T1000 (cell line): ENCODE measurements at regions not wholly inside any gene's neighbourhood (a gene's known extent, or its start where the extent isn't known, plus 50 kb on each side); places are given as distances from the start of the nearest gene placed in this dataset.

Source experiments
- DNase-seq: peaks from one replicate; lab custom pipeline; 2025; ENCODE audit warnings: mixed read lengths; lab: John Stamatoyannopoulos, UW

DNA sequence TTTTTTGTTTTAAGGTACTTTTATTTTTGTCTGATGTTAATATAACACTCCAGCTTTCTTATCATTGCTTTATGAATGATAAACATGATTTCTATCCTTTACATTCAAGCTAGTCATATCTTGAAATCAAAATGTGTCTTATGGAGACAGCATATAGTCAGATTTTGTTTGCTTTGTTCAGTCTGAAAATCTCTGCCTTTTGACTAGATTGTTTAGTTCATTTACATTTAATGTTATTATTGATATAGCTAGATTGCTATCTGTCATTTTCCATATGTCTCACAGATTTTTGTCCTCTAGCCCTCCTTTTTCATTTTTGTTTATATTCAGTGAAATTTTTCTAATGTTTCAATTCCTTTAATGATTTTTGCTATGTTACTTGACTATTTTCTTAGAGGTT lies 332.8 kb downstream of the SMOC2 start:
- no peak for DNase-seq

DNA sequence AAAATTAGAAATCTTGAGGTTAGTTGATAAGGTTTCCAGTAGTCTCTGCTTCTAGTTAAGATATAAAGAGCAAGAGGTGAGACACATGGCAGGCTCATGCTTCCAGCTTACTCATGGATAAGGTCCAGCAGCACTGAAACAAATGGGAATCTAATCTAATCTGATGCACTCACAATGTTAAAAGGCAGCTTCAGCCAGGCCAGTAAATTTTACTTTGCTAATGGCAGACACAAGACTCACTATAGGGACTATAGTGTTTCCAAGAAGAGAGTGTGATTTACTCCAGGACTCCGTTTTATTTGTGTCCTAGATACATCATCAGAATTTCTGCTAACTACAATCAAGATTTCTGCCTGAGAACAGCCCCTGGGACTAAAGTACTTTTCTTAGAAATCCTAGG lies 324.8 kb downstream of the SMOC2 start:
- DNase-seq = no peak

DNA sequence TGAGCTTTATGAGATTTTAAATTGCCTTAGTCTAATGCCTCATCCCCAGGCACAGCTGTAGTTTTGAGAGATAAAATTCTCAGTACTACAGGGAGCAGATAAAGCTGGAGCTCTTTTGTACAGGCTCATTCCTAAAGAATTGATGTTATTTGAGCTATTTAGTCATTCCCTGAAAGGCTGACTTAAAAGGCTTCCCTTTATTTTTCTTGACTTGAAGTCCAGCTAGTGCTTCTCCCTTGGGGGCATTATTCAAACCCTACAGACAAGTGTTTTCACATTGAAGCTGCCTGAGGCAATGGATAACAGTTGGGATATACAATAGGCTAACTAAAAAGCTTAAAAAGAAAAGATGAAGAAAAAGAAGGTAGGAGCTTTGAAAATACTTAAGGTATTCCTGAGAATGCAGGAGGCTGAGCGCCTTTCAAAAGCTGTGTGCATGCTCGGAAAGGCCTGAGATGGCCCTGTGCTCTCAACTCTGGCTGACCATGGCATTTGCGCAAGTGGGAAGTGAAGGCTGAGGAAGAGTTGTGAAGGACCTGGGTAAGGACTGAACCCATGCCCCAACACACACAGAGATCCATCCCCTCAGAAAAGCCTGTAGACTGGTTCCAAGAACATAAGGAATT lies 315.1 kb downstream of the SMOC2 start:
- no peak for DNase-seq

DNA sequence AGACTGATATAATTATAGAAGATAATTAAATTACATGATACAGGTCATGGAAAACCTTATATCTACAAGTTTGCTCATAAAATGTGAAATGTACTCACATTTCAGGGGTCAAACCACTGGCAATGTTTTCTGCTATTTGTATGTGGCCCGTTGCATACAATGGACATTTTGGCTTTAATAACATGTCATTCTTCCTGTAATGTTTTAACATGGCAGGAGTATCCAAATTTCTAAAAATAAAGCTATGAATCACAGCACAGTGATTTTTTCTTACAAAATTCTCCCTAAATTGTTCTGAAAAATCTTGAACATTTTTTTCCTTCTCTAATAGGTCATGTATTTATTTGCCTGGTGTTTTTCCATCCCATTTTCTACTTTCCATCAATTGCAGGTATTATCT lies 305.7 kb downstream of the SMOC2 start:
- no peak for DNase-seq

DNA sequence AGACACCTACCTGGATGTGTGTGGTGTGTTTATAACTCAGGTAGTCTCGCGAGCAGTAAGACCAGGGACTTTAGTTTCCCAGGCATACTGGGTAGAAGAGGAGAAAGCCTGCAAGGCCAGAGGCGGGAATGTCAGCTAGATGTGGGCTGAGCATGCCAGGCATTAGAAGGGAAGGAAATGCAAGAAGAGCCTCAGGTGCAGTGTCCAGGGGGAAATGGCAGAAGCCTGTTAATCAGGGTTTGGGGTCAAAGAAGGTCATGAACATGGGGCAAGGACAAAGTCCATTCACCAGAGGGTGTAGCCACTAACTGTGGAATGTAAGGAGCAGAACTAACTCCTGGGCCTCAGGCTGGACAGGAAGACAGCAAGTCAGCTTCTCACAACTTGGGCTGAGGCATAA lies 305.0 kb downstream of the SMOC2 start:
- no peak for DNase-seq

DNA sequence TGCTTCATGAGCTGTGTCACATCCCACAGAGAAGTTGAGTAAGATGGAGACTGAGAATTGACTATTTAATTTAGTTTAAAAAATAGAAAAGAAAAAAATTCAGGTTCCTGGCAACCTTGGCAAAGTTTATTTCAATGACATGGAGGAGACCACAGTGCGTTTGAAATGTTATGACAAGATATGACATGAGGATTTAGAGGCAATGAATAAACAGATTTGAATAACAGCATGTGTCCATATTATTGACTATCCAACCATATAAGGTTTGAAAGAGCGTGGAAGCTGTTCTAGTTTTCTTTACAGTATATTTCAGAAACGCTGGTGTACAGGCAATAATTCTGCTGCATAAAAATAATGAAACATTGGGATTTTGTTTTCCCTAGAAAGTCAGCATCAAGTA lies 303.9 kb downstream of the SMOC2 start:
- DNase-seq = no peak

DNA sequence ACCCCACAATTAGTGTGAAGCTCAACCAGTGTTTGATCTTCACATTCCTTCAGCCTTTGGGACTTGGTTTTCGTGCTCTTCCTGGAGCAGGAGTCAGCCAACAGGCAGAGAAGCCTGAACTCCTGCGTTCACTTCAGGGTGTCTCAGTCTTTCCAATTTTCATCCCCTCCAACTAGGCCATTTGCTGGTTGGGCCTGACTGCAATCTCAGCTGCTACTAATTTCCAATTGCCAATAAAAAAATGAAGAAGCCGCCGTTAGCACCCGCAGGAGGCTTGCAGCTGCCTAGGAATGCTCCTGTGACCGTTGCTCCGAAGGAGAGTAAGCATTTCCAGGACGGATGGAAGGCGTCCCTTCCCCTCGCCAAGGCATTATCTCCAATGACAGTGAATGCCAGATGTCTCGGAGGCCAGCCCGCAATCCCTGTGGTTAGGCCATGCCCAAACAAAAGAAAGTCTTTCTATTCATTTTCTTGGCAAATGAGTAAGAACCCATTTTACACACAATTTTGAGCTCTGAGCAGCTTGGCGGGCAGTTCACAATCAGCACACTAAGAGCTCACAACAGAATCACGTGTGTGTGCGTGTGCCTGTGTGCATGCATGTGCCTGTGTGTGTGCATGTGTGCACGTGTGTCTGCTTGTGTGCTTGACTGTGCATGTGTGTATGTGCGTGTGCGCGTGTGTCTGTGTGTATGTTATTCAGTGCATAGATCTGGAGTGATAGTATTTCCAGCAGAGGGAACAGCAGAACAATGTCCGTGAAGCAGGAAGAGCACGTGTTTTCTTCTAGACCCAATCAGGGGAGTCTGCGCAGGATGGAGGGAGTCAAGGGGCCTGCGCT lies 301.2 kb downstream of the SMOC2 start:
- no peak for DNase-seq

DNA sequence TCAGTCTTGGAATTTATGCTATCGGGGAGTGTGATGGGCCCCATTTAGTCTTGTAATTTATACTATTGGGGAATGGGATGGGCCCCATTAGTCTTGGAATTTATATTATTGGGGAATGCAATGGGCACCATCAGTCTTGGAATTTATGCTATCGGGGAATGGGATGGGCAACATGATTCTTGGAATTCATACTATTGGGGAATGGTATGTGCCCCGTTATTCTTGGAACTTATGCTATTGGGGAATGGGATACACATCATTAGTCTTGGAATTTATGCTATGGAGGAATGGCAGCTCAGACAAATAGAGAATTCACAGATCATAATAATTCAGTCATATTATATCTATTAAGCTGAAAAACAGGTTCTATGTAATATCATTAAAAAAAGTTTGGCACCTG lies 300.3 kb downstream of the SMOC2 start:
- no peak for DNase-seq

DNA sequence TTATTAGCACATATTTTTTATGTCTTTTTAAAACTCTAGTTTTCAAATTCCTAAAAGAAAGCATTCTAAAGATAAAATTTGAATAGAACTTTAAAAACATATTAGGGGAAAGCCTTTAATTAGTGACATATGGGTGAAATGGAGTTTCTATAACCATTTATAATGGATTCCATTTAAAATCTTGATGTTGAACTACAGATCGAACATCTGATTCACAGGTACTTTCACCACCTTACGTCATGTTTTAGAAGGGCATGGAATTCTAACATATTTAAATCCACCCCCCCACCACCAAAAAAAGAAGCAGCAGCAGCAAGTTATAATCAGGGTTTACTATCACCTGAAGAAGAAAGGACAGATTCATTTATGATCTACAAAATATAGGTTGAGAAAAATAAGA lies 298.4 kb downstream of the SMOC2 start:
- DNase-seq = no peak

DNA sequence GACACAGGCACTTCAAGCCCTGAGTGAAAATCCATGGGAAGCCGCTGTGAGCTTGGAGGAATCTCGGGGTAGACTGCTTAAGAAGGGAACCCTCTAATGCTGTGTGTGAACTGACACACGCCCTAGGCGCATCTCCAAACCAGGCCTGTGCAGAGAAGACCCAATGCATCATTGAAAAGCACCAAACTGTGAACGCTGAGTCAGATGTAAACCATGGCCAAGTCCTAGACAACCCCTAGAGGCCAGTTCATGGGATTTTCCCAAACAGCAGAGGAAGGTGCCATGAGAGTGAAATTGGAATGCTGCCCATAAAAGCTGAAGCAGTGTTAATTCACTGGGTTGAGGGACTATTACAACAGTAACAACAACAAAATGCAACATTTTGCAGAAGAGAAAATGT lies 296.5 kb downstream of the SMOC2 start:
- no peak for DNase-seq

DNA sequence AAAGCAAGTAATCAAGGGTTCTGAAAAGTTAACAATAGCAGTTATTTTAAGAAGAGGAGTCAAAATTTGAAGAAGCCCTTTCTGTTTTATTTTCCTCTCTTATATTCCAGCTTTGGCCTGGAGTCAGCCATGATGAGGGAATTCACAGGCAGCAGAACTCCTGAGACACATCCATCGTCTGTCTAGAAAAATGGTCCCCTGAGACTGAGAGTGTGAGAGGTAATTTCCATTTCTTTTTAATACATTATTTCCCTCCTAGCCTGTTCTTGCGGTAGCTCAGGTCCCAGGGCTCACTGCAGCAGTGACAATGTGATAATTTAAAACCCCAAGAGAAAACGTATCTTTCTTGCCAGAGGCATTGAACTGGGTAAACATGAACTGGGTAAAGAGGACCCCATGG lies 296.0 kb downstream of the SMOC2 start:
- DNase-seq = no peak

DNA sequence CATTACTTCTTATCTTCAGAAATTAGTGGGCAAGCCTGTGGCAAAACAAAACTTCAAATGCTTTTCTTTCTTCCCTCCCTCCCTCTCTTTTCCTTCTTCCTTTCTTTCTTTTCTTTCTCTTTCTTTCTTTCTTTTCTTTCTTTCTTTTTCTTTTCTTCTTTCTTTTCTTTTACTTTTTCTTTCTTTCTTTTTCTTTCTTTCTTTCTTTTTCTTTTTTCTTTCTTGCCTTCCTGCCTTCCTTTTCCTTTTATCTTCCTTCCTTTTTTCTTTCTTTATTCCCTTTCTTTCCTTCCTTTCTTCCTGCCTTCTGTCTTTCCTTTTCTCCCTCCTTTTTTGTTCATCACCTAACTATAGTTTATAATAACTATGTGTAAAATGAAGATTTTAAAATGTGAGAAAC lies 295.1 kb downstream of the SMOC2 start:
- DNase-seq = no peak

DNA sequence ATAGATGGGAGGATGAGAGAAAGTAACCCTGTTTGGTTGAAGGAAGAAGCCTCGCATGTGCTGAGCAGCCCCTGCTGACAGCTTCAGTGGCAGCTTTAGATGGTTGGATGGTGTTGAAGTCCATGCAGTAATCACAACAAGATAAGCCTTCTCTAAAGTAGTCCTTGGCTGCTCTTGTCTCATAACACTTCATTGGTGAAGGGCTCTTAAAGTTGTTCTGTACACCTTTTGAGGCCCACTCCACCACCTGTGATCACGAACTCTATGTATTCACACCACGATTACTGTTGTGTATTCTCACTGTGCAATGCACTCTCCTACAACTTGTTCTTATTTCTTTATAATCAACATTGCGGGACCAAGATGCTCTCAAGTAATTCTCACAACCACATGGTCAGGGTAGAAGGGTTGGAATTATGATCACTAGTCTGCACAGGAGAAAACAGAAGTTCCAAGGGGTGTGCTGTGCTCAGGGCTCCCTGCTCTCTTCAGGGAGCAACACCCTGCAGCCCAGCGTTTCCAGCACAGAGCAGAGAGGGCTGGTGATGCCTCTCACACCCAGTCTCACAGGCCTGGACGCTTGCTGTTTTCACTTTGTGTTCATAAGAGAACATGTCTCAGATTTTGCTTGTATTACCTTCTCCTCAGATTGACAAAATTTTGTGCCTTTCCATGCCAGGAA lies 294.4 kb downstream of the SMOC2 start:
- DNase-seq = no peak

DNA sequence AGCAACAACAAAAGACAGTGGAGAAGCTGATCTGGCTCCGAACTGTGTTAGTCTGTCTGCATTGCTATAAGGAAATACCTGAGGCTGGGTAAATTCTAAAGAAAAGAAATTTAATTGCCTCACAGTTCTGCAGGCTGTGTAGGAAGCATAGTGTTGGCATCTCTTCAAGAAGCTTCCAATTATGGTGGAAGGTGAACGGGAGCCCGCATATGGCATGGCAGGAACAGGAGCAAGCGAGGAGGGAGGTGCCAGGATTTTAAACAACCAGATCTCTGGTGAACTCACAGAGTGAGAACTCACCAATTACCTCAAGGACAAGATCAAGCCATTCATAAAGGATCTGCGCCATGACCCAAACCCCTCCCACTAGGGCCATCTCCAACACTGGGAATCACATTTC lies 293.5 kb downstream of the SMOC2 start:
- no peak for DNase-seq

DNA sequence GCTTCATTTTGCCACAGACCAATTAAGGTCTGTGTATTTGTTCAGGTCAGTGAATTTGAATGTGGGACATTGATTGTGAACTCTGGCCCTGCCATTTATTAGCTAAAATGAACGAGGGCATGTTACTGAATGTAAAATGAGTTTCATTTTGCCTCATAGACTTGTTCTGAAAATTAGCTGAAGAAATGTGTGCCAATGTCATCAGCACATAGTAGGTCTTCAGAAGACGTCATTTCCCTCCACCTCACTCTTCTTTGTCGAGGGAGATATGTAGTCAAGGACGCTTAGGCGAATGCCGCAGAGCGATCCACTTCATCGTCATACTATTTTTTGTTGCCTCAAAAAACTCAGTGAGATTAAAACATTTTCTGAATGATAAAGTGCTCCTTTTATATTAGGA lies 291.7 kb downstream of the SMOC2 start:
- DNase-seq = no peak

DNA sequence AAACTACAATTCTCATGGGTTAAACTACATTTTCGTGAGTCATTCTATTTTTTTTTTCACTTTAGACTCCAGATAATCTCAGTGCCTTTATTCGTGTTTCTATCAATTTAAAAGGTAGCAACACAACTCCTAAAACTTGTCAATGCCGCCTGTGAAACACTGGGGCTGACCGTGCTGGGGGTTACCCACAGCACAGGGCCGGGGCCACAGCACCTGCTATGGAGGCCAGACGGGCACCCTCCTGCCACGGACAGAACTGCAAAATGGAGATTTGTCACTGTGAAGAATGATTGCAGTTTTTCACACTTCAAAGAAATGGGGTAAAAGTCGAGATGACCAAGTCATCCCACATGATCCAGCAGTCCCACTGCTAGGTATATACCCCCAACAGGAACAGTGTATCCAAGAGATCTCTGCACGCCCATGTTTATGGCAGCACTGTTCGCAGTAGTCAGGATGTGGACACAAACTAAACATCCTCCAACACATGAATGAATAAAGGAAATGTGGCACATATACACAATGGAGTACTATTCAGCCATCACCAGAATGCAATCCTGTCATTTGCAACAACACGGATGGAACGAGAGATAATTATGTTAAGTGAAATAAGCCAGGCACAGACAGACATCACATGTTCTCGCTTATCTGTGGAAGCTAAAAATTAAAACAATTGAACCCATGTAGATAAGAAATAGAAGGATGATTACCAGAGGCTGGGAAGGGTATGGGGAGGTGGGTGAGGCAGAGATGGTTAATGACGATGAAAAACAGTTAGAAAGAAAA lies 290.1 kb downstream of the SMOC2 start:
- no peak for DNase-seq

DNA sequence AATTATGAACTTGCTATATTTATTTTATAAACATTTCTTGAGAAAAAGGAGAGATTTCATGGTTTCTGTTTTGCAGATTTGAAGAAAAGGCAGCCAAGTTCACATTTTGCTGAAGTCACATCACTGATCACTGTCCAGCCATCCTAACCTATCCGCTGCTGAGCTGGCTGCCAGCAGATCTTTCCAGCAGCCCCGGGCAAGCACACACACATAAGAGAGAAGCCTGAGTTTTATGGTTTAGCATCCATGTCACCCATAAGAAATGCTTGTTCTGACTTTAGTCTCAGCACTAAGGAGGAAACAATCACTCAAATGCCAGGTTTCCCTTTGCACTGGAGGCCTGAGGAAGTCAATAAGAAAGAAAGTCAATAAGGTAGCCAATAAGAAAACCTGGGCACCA lies 287.1 kb downstream of the SMOC2 start:
- DNase-seq = no peak

DNA sequence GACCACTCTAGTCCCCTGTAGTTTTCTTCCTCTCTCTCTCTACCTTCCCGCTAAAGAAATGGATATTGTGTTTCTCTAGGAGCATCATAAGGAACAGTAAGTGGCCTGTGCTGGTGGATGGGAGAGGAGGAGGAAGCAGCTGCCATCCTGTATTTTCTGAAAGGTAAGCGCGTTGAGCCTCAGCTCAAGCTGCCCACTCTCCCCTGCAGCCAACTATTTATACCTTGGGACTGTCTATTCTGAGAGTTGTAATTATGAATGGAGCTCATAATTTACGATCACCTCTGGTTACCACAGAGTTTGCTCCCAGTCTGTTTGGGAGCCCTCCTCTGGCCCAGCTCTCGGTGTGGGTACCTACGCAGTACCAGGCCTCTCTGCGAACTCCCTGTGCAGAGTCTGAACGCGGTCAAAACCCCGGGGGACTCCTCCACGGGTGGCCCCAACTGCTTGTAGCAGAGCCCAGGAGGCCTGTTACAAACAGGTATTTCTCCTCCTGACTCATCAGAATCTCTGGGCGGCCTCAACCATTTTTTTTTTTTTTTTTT lies 285.4 kb downstream of the SMOC2 start:
- no peak for DNase-seq

DNA sequence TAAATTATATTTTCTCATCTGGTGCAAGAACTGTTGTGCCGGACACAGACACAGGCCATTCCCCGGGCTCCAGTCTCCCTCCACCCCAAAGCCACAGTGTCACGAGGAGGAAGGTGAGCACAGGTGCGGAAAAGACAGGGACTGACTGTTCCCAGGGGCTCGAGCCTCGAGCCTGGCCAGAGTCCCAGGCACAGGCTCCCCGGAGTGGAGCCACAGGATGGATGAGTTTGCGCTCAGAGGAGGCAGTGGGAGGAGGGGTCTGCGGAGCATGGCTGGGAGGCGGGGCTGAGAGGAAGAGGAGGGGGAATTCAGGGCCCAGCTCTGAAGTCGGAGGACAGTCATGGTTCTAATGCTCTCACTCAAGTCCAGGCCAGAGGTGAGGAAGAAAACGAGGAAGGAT lies 284.8 kb downstream of the SMOC2 start:
- no peak for DNase-seq

DNA sequence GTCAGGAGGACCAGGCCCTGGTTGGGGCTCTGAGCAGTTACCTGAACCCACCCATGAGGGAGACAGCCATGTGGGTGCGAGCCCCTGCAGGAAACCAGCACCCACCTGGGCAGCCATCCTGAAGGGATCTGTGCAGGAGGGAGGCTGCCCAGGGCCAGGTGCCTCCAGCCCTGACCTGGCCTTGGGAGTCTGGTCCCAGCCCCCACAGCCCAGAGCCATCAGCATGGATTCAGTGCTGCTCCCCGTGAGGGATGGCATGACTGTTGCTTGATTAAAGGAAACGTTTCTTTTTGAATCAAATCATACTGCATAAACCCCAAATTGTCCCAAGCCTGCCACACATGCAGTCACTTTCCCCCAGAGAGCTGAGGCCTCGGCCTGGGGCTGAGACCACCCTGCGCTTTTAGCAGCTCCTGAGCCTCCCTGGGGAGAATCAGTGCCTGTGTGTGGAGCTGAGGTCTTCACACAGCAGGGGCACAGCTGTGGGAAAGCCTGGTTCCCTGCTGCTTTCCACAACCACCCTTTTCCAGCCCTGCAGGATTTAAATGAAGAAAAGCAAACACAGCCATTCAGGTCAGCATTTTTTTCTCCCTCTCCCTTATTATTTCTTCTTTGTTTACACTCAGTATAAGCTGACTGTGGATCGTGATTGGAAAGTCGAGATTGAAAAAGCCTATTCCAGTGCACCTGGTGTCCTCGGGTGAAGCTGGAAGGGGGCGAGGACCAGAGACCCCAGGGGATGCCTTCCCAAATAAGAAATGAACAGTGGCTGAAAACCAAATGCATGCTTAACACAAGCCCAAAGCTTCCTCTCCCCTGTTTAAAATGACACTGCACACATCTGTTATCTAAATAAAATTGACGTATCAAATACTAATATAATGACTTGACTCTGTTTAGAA lies 283.9 kb downstream of the SMOC2 start:
- DNase-seq = no peak

DNA sequence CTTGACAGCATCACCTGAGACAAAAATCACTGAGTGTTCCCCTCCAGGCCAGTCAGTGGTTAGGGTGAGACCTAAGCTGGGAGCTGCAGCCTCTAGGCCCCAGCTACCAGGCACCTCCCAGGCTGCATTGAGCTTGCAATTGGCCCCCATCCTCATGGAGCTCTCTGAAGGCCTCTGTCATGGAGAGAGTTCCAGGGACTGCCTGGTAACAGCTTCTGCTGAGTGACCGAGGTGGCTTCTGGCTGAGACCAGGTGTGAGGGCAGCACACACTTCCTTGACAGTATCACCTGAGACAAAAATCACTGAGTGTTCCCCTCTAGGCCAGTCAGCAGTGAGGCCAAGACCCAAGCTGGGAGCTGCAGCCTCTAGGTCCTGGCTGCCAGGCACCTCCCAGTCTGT lies 283.0 kb downstream of the SMOC2 start:
- no peak for DNase-seq
